ENCODE measurements at regions not wholly inside any gene's neighbourhood (a gene's known extent, or its start where the extent isn't known, plus 50 kb on each side); places are given as distances from the start of the nearest gene placed in this dataset.

DNA sequence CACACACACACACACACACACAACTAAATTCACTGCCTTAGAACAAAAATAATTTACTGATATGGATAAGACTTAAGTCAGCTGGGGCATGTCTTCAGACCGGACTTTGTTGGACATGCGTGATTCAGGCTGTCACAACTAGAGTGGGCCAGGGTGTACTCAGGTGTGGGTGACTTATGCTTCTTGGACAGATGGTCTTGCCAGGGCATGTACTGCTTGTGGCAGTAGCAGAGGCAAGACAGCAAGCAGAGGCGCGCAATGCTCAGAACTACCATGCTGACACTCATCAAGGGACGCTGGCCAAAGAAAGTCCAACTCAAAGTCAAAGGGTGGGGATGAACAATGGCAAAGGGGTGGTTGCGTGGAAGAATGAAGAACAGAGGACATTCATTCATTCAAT lies 437.5 kb downstream of the CBLN4 start:
- DNase-seq (ENCODE audit: low read depth in 1 of 2, low spot score in 1 of 2) = no peak
- no peaks in the 10 kb centered on the region for H3K9me3 ChIP-seq (ENCODE audit: low read depth)

DNA sequence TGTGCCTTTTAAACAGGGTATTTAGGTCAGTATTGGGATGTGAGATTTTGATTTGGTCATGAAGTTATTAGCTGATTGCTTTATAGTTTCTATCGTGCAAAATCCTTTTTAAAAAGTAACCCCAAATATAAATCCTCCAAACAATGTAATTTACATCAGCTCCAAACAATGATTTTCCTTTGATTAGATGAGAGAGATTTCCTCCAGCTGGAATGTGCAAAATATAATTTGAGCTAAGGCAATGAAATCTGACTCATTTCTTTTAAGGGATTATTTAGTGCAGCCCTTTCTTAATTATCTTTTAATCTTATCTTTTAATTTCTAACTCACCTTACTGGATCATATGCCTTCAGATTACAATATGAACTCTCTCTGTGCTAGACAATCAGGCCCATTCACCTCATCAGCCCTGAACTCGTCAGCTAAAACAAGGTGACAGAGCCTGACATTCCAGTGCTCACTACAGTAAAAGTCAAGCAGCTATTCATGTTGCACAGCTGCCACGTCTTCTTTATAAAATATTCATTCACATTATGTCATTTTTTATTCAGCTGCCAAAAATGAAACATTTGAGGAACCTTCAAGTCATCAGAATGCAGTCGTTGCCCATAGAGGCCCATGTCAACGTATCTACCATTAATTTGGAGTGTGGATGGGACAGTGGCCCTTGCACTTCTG lies 440.1 kb downstream of the CBLN4 start:
- no peaks in the 10 kb centered on the region for H3K27me3 ChIP-seq
- H3K4me1 ChIP-seq (ENCODE audit: low read depth) = no peaks in the 10 kb centered on the region
- TF ChIP-seq, protein P1, sequence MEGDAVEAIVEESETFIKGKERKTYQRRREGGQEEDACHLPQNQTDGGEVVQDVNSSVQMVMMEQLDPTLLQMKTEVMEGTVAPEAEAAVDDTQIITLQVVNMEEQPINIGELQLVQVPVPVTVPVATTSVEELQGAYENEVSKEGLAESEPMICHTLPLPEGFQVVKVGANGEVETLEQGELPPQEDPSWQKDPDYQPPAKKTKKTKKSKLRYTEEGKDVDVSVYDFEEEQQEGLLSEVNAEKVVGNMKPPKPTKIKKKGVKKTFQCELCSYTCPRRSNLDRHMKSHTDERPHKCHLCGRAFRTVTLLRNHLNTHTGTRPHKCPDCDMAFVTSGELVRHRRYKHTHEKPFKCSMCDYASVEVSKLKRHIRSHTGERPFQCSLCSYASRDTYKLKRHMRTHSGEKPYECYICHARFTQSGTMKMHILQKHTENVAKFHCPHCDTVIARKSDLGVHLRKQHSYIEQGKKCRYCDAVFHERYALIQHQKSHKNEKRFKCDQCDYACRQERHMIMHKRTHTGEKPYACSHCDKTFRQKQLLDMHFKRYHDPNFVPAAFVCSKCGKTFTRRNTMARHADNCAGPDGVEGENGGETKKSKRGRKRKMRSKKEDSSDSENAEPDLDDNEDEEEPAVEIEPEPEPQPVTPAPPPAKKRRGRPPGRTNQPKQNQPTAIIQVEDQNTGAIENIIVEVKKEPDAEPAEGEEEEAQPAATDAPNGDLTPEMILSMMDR (IDR thresholded peaks at IDR 0.05; ENCODE audit: low read depth, low read length) = no peak
- H3K36me3 ChIP-seq = no peaks in the 10 kb centered on the region
- no peak for DNase-seq (ENCODE audit: low read depth in 1 of 2, low spot score in 1 of 2)
- H3K4me3 ChIP-seq = no peak overlapping the region
- H3K9me3 ChIP-seq (ENCODE audit: low read depth) = no peaks in the 10 kb centered on the region
- H3K27ac ChIP-seq = no peak overlapping the region

More for the DNA sequence above, 437.5 kb downstream of the CBLN4 start:
- Histone ChIP-seq H3K36me3 (no peaks in the 10 kb centered on the region), H3K27ac (no peak overlapping the region), H3K27me3 (no peaks in the 10 kb centered on the region), H3K4me3 (no peak overlapping the region), H3K4me1 (ENCODE audit: low read depth) (no peaks in the 10 kb centered on the region)
- TF ChIP-seq, protein P1 (IDR thresholded peaks at IDR 0.05; ENCODE audit: low read depth, low read length) = no peak

DNA sequence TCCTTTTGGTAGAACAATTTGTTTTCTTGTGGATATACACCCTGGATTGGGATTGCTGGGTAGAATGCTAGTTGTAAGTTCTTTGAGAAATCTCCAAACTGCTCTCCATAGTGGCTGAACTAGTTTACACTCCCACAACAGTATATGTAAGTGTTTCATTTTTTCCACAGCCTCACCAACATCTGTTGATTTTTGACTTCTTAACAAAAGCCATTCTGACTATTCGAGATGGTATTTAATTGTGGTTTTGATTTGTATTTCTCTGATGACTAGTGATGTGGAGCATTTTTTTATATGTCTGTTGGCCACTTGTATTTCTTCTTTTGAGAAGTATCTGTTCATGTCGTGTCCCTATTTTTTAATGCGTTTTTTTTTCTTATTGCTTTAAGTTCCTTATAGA lies 444.1 kb downstream of the CBLN4 start:
- DNase-seq (ENCODE audit: low read depth in 1 of 2, low spot score in 1 of 2) = no peak

DNA sequence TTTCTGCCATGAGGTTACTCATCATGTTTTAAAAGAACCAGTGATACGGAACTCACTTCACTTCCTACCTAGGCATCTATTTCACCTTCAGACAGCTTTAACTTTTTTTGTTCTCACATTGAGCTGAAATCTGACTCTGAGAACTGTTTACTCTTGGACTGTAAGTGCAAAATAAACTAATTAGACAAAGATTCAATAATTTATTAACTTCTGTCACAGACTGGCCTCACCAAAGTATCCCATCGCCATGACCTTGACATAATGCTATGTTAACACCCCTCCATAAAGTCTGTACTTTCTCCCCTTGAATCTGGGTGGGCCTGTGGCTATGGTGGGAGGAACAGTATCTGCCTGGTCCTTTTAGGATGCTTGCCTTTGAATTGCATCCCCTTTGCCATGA lies 448.1 kb downstream of the CBLN4 start:
- no peak overlapping the region for H3K4me3 ChIP-seq
- no peaks in the 10 kb centered on the region for H3K4me1 ChIP-seq (ENCODE audit: low read depth)
- no peaks in the 10 kb centered on the region for H3K36me3 ChIP-seq
- TF ChIP-seq, protein P1 (IDR thresholded peaks at IDR 0.05; ENCODE audit: low read depth, low read length) = no peak
- no peaks in the 10 kb centered on the region for H3K9me3 ChIP-seq (ENCODE audit: low read depth)
- no peak overlapping the region for H3K27ac ChIP-seq
- no peaks in the 10 kb centered on the region for H3K27me3 ChIP-seq
- no peak for DNase-seq (ENCODE audit: low read depth in 1 of 2, low spot score in 1 of 2)

More for the DNA sequence above, 444.1 kb downstream of the CBLN4 start:
- Histone ChIP-seq H3K27me3 (no peaks in the 10 kb centered on the region), H3K4me1 (ENCODE audit: low read depth) (no peaks in the 10 kb centered on the region), H3K4me3 (no peak overlapping the region), H3K9me3 (ENCODE audit: low read depth) (no peaks in the 10 kb centered on the region), H3K27ac (no peak overlapping the region), H3K36me3 (no peaks in the 10 kb centered on the region)
- TF ChIP-seq, protein P1 (IDR thresholded peaks at IDR 0.05; ENCODE audit: low read depth, low read length) = no peak

DNA sequence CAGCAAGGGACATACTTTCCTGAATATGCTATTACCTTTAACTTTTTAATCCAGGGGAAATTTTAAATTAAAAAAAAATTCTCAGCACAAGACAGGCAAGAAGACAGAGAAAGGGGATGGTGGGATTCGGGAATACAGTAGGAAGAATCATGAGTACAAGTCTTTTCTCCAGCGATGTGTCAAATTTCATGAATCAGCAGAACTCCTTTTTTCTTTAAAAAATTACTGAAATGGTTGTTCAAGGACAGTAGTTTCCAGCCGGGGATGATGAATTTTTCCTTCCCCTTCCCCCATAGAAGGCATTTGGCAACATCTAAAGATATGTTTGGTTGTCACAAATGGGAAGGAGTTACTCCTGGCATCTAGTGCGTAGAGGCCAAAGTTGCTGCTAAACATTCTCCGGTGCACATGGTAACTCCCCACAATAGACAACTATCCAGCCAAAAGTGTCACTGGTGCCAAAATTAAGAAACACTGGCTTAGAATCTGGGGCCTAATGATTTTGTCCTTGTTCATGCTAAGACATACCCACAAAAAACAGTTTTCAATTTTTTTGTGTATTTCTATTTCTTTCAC lies 450.2 kb downstream of the CBLN4 start:
- H3K4me3 ChIP-seq = no peak overlapping the region
- TF ChIP-seq, protein P1 (IDR thresholded peaks at IDR 0.05; ENCODE audit: low read depth, low read length) = no peak
- H3K9me3 ChIP-seq (ENCODE audit: low read depth) = no peaks in the 10 kb centered on the region
- H3K27me3 ChIP-seq = no peaks in the 10 kb centered on the region
- no peaks in the 10 kb centered on the region for H3K36me3 ChIP-seq
- no peaks in the 10 kb centered on the region for H3K4me1 ChIP-seq (ENCODE audit: low read depth)
- H3K27ac ChIP-seq = no peak overlapping the region
- no peak for DNase-seq (ENCODE audit: low read depth in 1 of 2, low spot score in 1 of 2)
